ENCODE measurements at regions not wholly inside any gene's neighbourhood (a gene's known extent, or its start where the extent isn't known, plus 50 kb on each side); places are given as distances from the start of the nearest gene placed in this dataset.

DNA sequence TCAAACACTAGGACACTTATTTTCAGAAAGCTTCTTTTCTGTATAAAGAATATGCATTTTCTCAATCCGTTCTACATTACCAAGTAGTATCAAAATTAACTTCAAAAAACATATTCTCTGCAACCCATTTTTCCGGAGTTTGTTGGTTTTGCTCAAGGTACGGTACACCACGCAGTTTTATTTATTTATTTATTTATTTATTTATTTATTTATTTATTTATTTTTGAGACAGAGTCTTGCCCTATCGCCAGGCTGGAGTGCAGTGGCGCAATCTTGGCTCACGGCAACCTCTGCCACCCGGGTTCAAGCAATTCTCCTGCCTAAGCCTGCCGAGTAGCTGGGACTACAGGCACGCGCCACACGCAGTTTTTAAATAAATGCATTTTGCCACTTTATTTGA, 900.3 kb downstream of the CBLN2 start:
- TF ChIP-seq POLR2A (IDR thresholded peaks at IDR 0.05) = no peak
- TF ChIP-seq, protein P1, sequence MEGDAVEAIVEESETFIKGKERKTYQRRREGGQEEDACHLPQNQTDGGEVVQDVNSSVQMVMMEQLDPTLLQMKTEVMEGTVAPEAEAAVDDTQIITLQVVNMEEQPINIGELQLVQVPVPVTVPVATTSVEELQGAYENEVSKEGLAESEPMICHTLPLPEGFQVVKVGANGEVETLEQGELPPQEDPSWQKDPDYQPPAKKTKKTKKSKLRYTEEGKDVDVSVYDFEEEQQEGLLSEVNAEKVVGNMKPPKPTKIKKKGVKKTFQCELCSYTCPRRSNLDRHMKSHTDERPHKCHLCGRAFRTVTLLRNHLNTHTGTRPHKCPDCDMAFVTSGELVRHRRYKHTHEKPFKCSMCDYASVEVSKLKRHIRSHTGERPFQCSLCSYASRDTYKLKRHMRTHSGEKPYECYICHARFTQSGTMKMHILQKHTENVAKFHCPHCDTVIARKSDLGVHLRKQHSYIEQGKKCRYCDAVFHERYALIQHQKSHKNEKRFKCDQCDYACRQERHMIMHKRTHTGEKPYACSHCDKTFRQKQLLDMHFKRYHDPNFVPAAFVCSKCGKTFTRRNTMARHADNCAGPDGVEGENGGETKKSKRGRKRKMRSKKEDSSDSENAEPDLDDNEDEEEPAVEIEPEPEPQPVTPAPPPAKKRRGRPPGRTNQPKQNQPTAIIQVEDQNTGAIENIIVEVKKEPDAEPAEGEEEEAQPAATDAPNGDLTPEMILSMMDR (IDR thresholded peaks at IDR 0.05) = no peak
